Stimulated activated CD4-positive, alpha-beta T cell treated with anti-CD3 and anti-CD28 coated beads, Interleukin-12 subunit alpha, Interleukin-12 subunit beta, amount 100 ng/mL, for 48 hours (primary cell): ENCODE measurements at regions not wholly inside any gene's neighbourhood (a gene's known extent, or its start where the extent isn't known, plus 50 kb on each side); places are given as distances from the start of the nearest gene placed in this dataset.
"Not testable (repeated sequence)": the region's sequence is repeated elsewhere in the genome, so short reads cannot be mapped to it uniquely, and the experiment has no call there.

ENCODE experiments used
- DNase-seq, 3 donors: peaks; one replicate each; pipeline ENCODE4 v3.0.0-alpha.2; 2020; ENCODE audit warnings: low read depth in 2 of 3, low spot score in 1 of 3

DNA sequence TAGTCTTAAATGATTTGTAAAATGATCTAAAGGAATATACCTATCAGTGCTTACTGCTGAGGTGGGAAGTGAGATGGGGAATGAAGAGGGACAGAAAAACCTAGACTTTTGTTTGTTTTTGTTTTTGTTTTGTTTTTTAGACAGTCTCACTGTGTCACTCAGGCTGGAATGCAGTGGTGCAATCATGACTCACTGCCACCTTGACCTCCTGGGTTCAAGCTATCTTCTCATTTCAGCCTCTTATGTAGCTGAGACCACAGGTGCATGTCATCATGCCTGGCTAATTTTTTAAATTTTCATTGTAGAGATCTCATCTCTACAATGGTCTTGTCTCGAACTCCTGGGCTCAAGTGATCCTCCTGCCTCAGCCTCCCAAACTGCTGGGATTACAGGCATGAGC is 116.4 kb upstream of the SEM1 start:
- no peak for DNase-seq

DNA sequence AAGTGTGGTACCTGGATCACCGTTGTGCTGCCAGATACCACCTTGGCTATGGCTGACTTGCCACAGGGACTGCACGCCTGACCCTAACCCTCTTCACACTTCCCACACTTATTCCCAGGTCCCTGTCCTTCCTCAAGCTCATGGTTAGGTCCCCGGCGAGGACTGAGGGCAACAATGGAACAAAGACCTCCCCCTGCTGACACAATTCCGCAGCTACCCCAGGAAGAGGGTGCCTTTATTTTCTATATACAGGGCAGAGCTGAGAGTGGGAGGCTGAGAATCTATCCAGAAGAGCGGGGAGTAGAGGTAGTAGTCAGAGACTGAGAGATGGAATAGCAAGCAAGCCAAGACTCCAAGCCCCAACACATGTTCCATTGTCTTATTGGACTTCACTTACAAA is 118.1 kb upstream of the SEM1 start:
- DNase-seq: no peak

GRCh38 chr7:96829121-96829520 is 119.5 kb upstream of the SEM1 start:
- not testable (repeated sequence) for DNase-seq

DNA sequence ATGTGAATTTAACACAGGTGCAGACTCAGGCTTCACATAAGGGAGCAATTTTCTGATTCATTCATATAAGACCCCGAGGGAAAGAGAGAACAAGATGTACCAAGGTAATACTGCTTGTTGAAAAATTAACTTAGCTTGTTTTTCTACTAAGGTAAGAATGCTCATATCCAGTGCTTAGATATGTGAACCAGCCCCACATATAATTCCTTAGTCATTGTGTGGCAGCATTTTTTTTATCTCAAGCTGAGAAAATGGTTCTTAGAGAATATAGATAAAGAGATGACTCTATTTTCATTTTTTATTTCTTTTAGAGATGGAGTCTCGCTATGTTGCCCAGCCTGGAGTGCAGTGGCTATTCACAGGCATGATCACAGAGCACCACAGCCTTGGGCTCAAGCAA is 121.8 kb upstream of the SEM1 start:
- DNase-seq: no peak

DNA sequence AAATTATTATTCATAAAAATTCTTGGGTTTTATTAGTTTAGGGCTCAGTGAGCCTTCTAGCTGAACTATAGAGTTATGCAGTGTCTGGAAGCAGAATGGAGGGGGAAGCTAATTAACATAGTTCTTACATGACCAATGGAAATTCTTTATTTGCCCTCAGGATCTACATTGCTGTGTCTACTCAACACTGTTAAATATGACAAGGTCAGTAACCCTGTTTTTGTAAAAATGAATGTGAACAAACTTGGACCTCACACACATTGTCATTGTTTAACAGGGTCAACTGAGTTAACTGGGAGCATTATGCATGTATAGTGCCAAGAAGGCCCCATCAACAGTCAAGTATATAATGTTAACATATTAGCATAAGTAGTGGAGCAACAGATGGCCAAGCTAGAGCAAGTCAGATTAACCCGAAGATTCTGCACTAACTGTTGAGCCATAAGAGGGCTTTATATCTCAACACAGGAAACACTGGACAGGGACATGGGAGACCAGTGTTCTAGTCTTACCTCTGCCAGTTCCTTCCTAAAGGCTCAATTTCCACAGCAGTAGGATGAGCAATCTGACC is 122.5 kb upstream of the SEM1 start:
- DNase-seq: no peak

- DNase-seq: no peak
Measured at GRCh38 chr7:96833676-96834453, 124.2 kb upstream of the SEM1 start.

DNA sequence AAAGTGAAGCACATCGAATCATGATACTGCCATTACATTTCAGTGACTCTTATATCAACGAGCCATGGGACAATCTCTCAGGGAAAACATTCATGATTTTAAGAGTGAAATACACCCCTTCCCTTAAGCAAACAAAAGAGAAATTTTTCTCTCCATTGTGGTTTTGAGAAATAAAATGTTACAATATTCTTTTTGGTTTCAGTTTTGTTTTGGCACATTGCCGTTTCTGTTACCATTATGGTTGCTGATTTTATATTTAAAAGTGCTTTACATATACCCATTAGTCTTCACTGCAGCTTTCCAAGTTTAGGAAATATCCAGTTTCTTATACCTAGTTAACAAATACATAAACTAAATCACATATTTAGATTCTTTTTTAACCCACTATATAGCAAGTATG is 126.8 kb upstream of the SEM1 start:
- no peak for DNase-seq

DNA sequence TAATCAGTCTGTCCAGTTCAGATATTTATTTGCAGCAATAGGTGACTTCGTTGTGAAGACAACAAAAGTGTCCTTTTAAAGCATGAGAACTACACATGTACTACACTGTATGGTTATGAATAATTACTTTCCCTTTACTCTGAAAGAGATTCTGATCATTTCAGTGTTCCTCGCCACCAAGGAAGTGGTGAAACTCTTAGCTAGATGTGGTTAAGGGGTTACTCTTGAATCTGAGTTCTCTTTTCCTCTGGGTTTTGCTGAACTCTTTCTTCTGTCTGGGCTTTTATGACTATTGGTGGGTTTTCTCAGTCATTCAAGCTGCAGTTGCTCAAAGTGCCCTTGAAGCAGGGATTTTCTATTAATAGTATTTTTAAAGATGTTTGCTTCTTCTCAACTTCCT is 127.9 kb upstream of the SEM1 start:
- peak in 1 of 3 donors; percentile 12 for DNase-seq

GRCh38 chr7:96838481-96838880 is 128.8 kb upstream of the SEM1 start:
- DNase-seq: no peak

DNA sequence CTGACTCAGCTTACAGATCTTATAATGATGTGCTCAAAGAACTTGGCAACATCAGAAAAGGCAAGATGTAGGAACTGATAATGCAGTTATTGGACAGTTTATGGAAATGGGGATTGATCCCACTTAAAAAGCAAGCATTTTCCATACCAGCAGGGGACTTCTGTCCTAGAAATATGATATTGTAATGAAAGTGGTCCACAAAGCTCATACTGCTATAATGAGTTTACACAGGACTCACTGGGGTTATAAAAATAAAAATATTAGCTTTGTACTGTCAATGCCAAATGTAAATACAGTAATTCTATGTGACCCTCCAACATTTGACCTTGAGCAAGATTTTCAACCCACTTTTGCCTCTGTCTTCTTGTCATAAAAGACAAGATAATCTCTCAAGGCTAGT is 145.5 kb upstream of the SEM1 start:
- DNase-seq: no peak

DNA sequence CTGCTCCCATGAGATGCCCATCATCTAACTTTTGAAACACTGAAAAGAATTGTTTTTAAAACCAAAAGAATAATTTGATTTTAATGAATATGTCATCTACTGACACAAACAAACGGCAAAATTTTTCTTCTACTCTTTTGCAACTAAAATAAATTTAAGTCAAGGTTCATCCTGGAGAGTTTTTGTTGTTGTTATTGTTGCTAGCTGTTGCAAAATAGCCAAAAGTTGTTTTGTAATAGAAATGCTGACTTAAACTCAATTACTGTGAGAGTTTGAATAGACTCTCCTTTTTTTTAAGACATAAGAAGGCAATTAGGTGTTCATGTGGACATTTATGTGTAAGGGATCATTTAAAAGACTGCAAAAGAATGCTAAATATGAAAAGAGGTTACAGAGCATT is 146.0 kb upstream of the SEM1 start:
- no peak for DNase-seq

DNA sequence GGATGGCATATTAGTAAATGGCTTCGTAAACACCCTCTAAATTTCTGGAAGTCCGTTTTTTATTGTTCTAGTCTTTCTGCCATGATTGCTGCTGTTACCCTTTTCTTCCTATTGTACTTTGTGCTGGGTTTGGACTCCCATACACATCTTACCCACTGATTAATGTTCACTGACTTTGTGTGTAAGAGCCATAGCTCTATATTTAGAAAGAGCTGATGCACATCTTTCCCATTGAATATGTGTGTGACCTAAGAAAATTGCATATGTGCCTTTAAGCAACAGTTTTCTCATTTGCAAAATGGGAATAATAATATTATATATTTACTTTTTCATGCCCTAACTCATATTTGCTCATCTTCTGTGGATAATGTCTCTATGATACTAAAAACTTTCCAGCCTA is 135.8 kb upstream of the DLX6 start:
- DNase-seq: no peak

GRCh38 chr7:96870185-96870584 is 135.2 kb upstream of the DLX6 start:
- DNase-seq: no peak

DNA sequence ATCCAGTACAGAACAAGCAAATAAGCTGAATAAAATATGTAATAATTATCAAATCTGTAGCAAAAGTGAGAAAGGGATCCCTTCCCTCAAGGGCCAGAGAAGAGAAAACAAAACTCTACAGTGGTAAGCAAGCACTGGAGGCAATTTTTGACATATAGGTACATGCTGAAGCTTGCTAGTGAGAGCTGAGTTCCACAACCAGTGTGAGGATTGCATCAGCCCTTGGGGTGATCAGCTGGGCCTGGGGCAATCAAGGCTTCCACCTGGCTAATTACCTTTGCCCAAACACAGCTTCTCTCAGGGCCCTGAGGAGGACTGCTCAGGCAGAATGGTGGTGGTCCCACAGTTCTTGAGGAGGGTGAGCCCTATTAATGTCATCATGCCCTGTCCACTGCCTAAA is 134.4 kb upstream of the DLX6 start:
- no peak for DNase-seq

- no peak for DNase-seq
Measured at GRCh38 chr7:96887426-96887825, 117.9 kb upstream of the DLX6 start.

DNA sequence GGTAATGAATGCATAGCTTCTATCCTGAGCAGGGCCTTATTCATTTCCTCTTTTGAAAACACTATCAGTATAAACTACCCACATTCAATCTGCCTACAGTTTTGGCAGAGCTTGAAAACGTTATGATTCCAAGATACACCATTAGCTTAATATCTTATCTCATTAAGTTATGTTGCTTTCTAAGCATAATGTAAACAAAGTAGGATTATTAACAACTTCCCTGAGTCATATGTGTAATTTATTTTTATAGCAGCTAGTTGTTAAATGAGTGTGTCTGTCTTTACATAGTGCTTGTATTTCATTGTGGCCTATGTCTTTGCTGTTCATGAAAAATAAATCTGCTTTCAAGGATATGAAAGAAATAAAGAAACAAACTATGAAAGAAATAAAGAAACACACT is 106.2 kb upstream of the DLX6 start:
- no peak for DNase-seq

- DNase-seq: no peak
Measured at GRCh38 chr7:96901822-96902445, 103.4 kb upstream of the DLX6 start.

GRCh38 chr7:96903906-96904305 is 101.4 kb upstream of the DLX6 start:
- no peak for DNase-seq

GRCh38 chr7:96910486-96910885 is 94.9 kb upstream of the DLX6 start:
- no peak for DNase-seq

DNA sequence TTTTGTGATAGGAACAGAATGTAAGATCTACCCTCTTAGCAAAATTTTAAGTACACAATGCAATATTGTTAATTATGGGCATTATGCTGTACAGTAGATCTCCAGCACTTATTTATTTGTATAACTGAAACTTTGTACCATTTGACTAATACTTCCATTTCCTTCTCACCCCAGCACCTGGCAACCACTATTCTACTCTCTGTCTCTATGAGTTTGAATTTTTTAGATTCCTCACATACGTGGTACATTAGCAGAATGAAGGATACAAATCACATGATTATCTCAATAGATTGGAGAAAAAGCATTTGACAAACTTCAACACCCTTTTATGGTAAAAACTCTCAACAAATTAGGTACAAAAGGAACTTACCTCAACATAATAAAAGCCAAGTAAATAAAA is 90.3 kb upstream of the DLX6 start:
- no peak for DNase-seq

- no peak for DNase-seq
Measured at GRCh38 chr7:96920064-96920463, 85.3 kb upstream of the DLX6 start.

- DNase-seq: no peak
Measured at GRCh38 chr7:96920713-96921112, 84.6 kb upstream of the DLX6 start.

GRCh38 chr7:96921231-96921630 is 84.1 kb upstream of the DLX6 start:
- DNase-seq: no peak
